ENCODE measurements at regions not wholly inside any gene's neighbourhood (a gene's known extent, or its start where the extent isn't known, plus 50 kb on each side); places are given as distances from the start of the nearest gene placed in this dataset.

DNA sequence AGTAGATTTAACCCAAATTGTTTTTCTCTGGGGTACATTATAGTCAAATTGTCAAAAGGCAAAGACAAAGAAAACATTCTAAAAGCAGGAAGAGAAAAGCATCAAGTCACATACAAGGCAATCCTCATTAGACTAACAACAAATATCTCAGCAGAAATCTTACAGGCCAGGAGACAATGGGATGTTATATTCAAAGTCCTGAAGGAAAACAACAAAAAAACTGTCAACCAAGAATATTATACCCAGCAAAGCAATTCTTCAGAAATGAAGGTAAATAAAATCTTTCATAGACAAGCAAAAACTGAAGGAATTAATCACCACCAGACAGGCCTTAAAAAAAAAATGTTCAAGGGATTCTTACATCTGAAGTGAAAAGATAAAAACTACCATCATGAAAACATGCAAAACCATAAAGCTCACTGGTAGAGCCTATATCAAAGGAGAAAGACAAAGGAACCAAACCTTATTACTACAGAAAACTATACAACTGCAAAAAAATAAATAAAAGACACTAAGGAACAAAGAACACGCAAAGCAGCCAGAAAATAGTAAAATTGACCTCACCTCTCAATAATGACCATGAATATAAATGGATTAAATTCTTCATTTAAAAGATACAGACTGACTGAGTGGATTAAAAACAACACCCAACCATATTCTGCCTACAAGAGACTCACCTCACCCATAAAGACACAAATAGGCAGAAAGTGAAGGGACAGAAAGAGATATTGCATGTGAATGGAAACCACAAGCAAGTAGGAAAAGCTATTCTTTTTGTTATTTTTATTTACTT, 113.8 kb upstream of the ZC3H11B start:
- TF ChIP-seq, protein P1, sequence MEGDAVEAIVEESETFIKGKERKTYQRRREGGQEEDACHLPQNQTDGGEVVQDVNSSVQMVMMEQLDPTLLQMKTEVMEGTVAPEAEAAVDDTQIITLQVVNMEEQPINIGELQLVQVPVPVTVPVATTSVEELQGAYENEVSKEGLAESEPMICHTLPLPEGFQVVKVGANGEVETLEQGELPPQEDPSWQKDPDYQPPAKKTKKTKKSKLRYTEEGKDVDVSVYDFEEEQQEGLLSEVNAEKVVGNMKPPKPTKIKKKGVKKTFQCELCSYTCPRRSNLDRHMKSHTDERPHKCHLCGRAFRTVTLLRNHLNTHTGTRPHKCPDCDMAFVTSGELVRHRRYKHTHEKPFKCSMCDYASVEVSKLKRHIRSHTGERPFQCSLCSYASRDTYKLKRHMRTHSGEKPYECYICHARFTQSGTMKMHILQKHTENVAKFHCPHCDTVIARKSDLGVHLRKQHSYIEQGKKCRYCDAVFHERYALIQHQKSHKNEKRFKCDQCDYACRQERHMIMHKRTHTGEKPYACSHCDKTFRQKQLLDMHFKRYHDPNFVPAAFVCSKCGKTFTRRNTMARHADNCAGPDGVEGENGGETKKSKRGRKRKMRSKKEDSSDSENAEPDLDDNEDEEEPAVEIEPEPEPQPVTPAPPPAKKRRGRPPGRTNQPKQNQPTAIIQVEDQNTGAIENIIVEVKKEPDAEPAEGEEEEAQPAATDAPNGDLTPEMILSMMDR (conservative IDR thresholded peaks at IDR 0.05; ENCODE audit: low read length), result no peak
- H3K4me3 ChIP-seq (ENCODE audit: low read length), result no peak overlapping the region
- no peak for DNase-seq (ENCODE audit: low read depth)

DNA sequence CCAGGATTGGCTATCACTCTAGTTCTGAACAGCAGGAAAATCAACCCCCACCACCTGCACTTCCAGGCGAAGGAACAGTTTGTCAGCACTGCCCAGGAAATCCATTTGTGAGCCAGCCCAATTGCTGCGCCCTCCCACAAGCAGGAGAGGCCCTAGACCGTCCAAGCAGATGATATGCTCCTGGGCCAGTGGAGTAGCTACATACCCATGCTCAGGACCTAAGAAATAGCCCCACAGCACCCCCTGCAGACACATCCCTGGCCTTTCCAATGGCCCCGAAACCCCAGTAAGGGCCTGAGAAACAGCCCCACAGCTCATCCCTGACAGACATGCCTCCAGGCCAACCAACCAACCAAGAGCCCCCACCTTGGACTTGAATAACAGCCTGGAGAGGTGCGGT, 111.5 kb upstream of the ZC3H11B start:
- TF ChIP-seq, protein P1 (conservative IDR thresholded peaks at IDR 0.05; ENCODE audit: low read length), result no peak
- H3K4me3 ChIP-seq (ENCODE audit: low read length), result no peak overlapping the region
- DNase-seq (ENCODE audit: low read depth), result no peak

DNA sequence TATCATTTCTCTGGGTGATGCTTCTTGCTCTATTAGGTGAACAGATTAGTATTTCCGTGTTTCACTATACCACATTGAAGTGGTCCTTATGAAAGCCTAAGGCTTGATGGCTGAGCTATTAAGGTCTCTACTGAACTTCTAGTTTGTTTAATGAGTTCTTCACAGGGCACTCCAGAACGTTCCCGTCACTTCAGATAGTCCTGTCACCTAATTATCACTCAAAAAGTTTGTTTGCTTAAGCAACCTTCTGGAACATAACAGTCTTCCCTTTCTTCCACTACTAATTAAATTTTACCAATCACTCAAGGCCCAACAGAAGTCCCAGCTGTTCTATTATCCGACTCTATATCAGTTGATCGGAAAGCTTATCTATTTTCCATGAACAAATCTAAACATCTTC, 104.6 kb upstream of the ZC3H11B start:
- DNase-seq (ENCODE audit: low read depth), result no peak
- TF ChIP-seq, protein P1 (conservative IDR thresholded peaks at IDR 0.05; ENCODE audit: low read length), result no peak
- no peak overlapping the region for H3K4me3 ChIP-seq (ENCODE audit: low read length)

DNA sequence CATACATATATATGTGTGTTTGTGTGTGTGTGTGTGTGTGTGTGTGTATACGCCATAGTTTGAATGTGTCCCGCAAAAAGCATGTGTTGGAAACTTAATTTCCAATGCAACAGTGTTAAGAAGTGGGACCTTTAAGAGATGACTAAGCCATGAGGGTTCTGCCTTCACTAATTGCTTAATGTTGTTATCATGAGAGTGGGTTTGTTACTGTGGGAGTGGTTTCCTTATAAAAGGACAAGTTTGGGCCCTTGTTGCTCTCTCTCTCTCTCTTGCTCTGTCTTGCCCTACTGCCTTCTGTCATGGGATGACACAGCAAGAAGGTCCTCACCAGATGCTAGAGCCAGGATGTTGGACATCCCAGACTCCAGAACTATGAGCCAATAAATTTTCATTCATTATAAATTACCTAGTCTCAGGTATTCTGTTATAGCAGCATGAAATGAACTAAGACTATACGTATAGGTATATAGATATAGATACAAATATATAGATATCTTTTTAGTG, 103.8 kb upstream of the ZC3H11B start:
- H3K4me3 ChIP-seq (ENCODE audit: low read length), result no peak overlapping the region
- TF ChIP-seq, protein P1 (conservative IDR thresholded peaks at IDR 0.05; ENCODE audit: low read length), result no peak
- no peak for DNase-seq (ENCODE audit: low read depth)

DNA sequence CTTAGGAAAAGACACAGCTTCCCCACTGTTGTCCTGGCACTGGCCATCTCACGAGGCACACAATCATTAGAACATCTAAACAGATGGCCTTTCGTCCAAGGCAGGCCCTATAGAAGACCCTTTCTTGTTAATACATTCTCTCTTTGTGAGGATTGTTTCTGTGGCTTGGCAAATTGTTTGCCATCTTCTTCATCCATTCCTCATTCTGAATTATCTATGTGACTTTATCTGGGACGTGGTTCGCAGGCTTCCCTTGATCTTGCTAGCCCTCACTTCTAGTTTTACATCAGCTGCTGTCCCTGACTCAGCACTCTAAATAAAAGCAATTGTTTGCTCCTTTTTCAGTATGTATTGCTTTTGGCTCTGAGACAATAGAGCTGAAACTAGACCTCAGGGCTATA, 101.1 kb upstream of the ZC3H11B start:
- TF ChIP-seq, protein P1 (conservative IDR thresholded peaks at IDR 0.05; ENCODE audit: low read length), result no peak
- H3K4me3 ChIP-seq (ENCODE audit: low read length), result no peak overlapping the region
- no peak for DNase-seq (ENCODE audit: low read depth)

DNA sequence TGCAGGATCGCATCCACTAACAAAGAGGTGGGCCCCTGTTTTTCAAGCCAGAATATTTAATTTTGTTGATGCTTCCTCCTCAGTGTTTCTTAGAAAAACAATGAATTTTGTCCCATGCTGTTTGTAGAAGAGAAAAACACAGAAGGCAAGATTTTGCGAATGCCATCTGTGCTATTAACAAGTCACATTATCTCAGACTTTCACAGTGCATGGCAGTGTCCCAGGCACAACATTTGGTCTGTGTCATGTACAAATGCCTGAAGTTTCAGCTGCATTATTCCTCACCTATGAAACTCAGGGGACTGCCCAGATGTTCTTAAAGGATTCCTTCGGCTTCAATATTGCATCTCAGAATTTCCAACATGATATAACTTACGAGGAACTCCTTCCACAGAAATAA, 99.6 kb upstream of the ZC3H11B start:
- H3K4me3 ChIP-seq (ENCODE audit: low read length), result no peak overlapping the region
- TF ChIP-seq, protein P1 (conservative IDR thresholded peaks at IDR 0.05; ENCODE audit: low read length), result no peak
- no peak for DNase-seq (ENCODE audit: low read depth)

DNA sequence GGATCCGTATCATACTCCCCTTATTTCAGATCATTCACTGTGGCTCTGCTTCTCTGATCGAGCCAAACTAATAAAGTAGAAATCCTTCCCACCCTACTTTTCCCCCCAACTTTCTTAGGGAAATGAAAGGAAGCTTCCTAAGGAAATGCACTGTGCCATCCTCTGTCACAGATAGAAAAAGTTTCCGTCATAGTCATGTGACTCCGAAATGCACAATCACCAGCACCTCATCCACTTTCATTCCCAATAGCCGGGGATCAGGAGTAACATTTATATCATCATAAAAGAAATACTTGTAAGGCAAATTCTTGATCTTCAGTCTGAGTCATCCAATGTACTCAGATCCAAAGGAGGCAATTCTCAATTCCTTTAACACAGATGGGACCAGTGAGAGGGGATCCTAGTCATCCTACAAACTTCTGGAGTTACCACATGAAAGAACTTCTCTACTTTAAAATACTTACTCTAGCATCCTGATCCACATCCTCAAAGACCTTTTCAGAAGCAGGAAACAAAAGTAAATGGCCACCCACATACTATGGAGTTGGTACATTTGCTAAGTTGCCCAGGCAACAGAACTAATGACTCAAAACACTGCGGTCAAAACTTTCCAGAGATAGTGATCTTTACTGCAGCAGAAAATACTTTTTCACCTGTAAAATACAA, 97.8 kb upstream of the ZC3H11B start:
- TF ChIP-seq, protein P1 (conservative IDR thresholded peaks at IDR 0.05; ENCODE audit: low read length), result no peak
- DNase-seq (ENCODE audit: low read depth), result peak; percentile 20
- no peak overlapping the region for H3K4me3 ChIP-seq (ENCODE audit: low read length)

All from AG10803 (cell line).